Choroid plexus epithelial cell (primary cell): ENCODE measurements at regions not wholly inside any gene's neighbourhood (a gene's known extent, or its start where the extent isn't known, plus 50 kb on each side); places are given as distances from the start of the nearest gene placed in this dataset.

Experiments used
- DNase-seq: peaks from one replicate; pipeline ENCODE4 v3.0.0-alpha.2; 2010; ENCODE audit warnings: low read depth
- H3K4me3 ChIP-seq: 2 replicates; pipeline ENCODE4 v1.5.1; 2011; ENCODE audit warnings: low read depth, mild to moderate bottlenecking, control low read depth, low read length, moderate library complexity
- CTCF ChIP-seq: conservative IDR thresholded peaks from 2 replicates; pipeline ENCODE4 v1.5.1; 2011; ENCODE audit warnings: low read depth, mild to moderate bottlenecking, control low read depth, inconsistent platforms, low read length, moderate library complexity

DNA sequence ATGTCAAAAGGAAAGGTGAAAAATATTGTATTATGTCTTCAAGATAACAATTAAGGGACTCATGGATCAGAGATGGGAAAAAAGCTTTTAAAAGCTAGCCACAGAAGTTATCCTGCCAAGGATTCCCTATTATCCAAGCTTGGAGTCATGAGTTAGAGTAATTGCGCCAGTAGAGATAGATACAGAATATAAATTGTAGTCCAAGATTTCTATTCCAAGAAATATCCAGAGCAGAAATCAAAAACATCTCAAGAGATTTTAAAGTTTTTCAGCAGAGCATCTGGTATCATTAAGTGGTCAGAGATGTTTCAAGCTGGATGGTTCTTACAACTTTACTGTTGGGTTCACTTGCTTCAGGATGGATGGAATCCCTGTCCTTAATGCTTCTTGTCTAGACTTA is 186.7 kb downstream of the PCDH18 start:
- TF ChIP-seq CTCF, result no peak
- no peak for DNase-seq

DNA sequence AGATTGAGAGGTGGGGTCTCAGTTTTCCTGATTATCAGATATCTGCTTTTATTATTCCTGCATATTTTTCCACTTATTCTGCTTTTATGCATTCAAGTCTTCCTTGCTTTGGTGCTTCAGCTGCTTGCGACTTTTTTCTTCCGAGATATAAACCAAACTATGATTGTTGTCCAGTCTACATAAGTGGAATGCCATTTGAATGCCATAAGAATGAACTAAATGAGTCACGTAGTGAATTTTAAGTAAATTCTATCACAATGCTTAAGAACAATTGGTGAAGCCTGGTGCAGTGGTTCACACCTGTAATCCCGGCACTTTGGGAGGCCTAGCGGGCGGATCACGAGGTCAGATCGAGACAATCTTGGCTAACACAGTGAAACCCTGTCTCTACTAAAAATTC is 189.1 kb downstream of the PCDH18 start:
- TF ChIP-seq CTCF, result no peak
- H3K4me3 ChIP-seq, result no peak overlapping the region
- DNase-seq, result peak; percentile 33

More for the DNA sequence above, 186.7 kb downstream of the PCDH18 start:
- H3K4me3 ChIP-seq, result no peak overlapping the region

GRCh38 chr4:137333031-137333430 is 199.3 kb downstream of the PCDH18 start:
- no peak overlapping the region for H3K4me3 ChIP-seq
- no peak for DNase-seq
- no peak for TF ChIP-seq CTCF

GRCh38 chr4:137312257-137312656 is 220.0 kb downstream of the PCDH18 start:
- DNase-seq, result peak; percentile 60
- TF ChIP-seq CTCF, result no peak
- H3K4me3 ChIP-seq, result no peak overlapping the region

GRCh38 chr4:137310593-137311490 is 221.5 kb downstream of the PCDH18 start:
- DNase-seq, result peak; percentile 92
- H3K4me3 ChIP-seq, result no peak overlapping the region
- no peak for TF ChIP-seq CTCF

DNA sequence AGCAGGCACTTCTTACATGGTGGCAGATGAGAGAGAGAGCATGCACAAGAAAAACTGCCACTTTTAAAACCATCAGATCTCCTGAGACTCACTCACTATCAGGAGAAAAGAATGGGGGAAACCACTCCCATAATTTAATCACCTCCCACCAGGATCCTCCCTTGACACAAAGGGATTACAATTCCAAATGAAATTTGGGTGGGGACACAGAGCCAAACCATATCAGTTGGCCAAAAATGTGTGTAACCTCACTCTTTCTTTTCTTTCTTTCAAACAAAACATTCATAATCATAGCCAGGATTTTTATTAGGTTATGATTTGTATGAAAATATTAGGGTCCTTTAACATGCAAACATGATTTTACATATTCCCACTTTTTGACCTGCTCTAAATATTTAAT is 222.1 kb downstream of the PCDH18 start:
- no peak for TF ChIP-seq CTCF
- H3K4me3 ChIP-seq, result no peak overlapping the region
- DNase-seq, result peak; percentile 30

- no peak for DNase-seq
- TF ChIP-seq CTCF, result no peak
- no peak overlapping the region for H3K4me3 ChIP-seq
These were observed 222.9 kb downstream of the PCDH18 start for GRCh38 chr4:137309424-137309823.
